Mucosa of descending colon (tissue), 3 donors: ENCODE measurements at regions not wholly inside any gene's neighbourhood (a gene's known extent, or its start where the extent isn't known, plus 50 kb on each side); places are given as distances from the start of the nearest gene placed in this dataset.

Experiments used
- ATAC-seq: fragments of 200-7000 bp; cut with Tn5 transposase; one replicate; pipeline ENCODE4 v1.9.1; 2020; ENCODE audit warnings: mild to moderate bottlenecking, moderate library complexity
- DNase-seq, 3 donors: peaks; one replicate each; pipeline ENCODE4 v3.0.0-alpha.2; 2020
- H3K36me3 ChIP-seq: fragments of 200-600 bp; one replicate; pipeline ENCODE4 v1.8.0; 2021; ENCODE audit warnings: low read depth, mild to moderate bottlenecking
- H3K4me1 ChIP-seq: fragments of 200-600 bp; one replicate; pipeline ENCODE4 v1.8.0; 2021; ENCODE audit warnings: low read depth, mild to moderate bottlenecking
- H3K4me3 ChIP-seq: fragments of 200-600 bp; one replicate; pipeline ENCODE4 v1.8.0; 2021; ENCODE audit warnings: mild to moderate bottlenecking
- H3K9me3 ChIP-seq: fragments of 200-600 bp; one replicate; pipeline ENCODE4 v1.8.0; 2021; ENCODE audit warnings: mild to moderate bottlenecking
- intact Hi-C, 2 donors: fragments of 100-400 bp; cut with DNase I in 1 of 2; cut with micrococcal nuclease in 1 of 2; formaldehyde crosslinking; loops; one replicate each; pipeline versions ENCODE4 v1.11.0 to v1.11.1; 2022; cut with DNase I, micrococcal nuclease
- TF ChIP-seq, protein P1 (sequence below): fragments of 200-600 bp; IDR thresholded peaks from one replicate; pipeline ENCODE4 v1.8.0; 2022; ENCODE audit warnings: antibody characterized with exemption, mild to moderate bottlenecking
- donor health status: DM: no; HTN: no; CAD: no; lungs with moderate emphysema.
- donor health status: DM: no; HTN: no; CAD: no.
- donor health status: DM: no; HTN: yes; CAD: no.

DNA sequence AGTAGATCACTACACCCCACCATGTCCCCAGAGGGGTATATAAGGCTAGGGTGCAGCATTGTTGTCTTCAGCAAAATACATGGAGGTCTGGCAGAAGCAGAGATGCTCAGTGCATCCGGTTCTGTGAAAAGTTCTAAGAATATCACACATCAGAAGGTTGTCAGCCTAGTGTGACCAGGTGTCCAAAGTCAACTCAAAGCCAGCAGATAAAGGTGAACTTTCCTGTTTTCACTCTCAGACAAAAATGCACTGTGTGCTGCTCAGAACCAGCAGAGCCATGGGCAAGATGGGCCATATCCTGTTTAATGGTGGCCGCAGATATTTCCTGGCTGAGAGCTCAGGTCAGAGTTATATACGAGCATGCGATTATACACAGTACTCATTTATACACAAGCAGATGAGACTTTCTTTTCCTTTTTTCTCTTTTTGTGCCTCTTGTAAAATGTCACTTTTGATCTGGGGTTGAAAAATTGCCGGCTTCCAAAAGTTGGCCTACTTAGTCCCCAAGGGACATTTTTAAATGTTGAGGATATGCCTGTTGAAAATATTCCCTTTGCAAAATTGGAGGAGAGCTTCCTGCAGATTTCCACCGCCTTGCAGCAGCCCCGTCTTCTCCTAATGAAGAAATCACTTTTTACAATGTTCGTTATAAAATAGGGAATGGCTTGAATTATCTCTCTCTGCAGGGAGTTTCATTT lies 425.6 kb upstream of the SALL1 start:
- Histone ChIP-seq H3K9me3 (no peaks in the 10 kb centered on the region), H3K4me3 (no peak overlapping the region), H3K36me3 (no peaks in the 10 kb centered on the region), H3K4me1 (no peaks in the 10 kb centered on the region)
- TF ChIP-seq, protein P1, sequence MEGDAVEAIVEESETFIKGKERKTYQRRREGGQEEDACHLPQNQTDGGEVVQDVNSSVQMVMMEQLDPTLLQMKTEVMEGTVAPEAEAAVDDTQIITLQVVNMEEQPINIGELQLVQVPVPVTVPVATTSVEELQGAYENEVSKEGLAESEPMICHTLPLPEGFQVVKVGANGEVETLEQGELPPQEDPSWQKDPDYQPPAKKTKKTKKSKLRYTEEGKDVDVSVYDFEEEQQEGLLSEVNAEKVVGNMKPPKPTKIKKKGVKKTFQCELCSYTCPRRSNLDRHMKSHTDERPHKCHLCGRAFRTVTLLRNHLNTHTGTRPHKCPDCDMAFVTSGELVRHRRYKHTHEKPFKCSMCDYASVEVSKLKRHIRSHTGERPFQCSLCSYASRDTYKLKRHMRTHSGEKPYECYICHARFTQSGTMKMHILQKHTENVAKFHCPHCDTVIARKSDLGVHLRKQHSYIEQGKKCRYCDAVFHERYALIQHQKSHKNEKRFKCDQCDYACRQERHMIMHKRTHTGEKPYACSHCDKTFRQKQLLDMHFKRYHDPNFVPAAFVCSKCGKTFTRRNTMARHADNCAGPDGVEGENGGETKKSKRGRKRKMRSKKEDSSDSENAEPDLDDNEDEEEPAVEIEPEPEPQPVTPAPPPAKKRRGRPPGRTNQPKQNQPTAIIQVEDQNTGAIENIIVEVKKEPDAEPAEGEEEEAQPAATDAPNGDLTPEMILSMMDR = no peak
- ATAC-seq (no peak), DNase-seq (no peak)
- intact Hi-C loops = no loop called here

DNA sequence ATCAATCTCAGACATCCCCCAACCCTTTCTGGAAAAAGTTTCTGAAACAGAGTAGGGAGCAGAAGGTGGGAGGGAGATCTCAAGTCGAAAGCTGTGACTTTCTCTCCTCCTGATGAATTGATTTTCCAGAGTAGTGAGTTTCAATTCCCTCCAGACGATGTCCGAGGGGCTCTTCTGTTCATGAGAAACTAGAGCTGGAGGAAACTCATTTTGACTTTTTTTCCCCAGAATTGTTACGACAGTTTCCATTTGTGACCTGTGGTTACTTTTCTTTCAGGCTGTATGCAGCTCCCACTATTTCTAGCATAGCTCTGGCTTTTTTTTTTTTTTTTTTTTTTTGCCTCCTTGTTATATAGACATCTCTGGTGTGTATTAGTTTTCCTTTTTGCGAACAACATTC lies 422.1 kb upstream of the SALL1 start:
- Histone ChIP-seq H3K4me1 (no peaks in the 10 kb centered on the region), H3K9me3 (no peaks in the 10 kb centered on the region), H3K36me3 (no peaks in the 10 kb centered on the region), H3K4me3 (no peak overlapping the region)
- TF ChIP-seq, protein P1 = no peak
- intact Hi-C loops = no loop called here
- no peak for DNase-seq
- ATAC-seq = no peak

DNA sequence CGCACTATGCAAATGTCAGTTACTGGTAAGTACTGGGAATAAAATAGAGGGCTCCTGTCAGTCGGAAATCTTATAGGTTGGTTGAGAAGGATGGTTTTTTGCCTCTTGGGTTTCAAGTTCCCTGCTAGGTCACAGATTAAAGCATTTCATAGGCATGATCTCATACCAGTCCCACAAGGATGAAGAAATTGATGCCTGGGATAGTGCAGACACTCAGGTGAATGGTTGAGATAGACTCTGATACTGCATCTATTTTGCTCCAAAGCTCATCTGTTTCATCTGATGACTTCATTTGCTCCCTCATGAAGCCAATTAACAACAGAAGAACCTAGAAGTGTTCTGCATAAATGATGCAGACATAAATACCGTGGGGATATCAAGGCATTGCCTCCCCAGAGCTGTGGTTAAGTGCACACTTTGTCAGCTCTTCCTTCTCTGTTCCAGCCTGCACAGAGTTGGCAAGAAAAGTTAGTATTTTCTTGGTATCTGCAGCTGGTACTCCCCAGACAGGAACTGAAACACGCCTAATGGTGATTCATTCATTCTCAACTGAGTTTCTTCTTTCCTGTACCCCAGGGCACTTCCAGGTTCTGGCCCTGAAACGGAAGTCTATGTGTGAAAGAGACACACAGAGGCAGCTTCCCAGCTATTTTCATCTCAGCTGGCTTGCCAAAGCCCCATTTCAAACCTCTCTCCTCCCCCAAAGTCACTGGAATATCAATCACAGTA lies 418.3 kb upstream of the SALL1 start:
- H3K36me3 ChIP-seq = no peaks in the 10 kb centered on the region
- H3K4me3 ChIP-seq = no peak overlapping the region
- no peaks in the 10 kb centered on the region for H3K4me1 ChIP-seq
- ATAC-seq (no peak), DNase-seq (no peak)
- TF ChIP-seq, protein P1 = no peak
- intact Hi-C loops = no loop called here
- H3K9me3 ChIP-seq = no peaks in the 10 kb centered on the region

DNA sequence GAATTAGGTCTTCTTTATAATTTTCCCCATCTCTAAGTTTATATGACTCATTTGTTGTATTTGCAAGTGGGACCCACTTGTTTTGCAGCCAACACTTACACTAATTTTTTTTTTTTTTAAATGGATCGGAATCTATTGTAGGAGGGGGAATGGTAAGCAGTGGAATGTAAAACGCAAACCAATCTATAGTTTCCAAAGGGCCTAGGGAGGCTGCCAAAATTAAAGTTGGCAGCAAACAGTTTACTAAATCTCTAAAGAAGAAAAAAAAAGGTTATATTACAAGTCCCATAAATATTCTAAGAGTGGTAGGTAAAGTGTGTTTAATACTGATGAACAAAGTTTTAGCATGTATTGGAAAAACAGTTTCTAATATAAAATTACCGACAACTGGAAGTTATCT lies 416.8 kb upstream of the SALL1 start:
- no peaks in the 10 kb centered on the region for H3K9me3 ChIP-seq
- intact Hi-C loops = no loop called here
- TF ChIP-seq, protein P1 = no peak
- ATAC-seq (no peak), DNase-seq (no peak)
- H3K36me3 ChIP-seq = no peaks in the 10 kb centered on the region
- no peaks in the 10 kb centered on the region for H3K4me1 ChIP-seq
- H3K4me3 ChIP-seq = no peak overlapping the region

DNA sequence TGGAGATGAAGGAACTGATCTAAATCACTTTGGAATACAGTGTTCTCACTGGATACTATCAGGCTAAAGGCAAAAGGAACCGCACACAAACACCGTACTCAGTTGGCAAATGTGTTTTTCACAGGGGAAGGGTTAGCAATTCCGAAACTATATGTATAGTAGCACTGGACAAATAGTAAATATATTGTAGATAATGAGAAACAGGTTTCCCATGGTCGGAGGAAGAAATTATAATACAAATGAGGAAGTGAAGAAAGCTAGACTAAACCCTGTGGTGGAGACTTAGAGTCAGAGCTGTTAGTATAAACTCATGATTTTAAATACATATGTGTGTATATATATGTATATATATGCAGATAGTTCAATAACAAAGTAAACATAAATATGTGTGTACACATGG lies 414.1 kb upstream of the SALL1 start:
- DNase-seq = no peak
- H3K4me1 ChIP-seq = no peaks in the 10 kb centered on the region
- no peaks in the 10 kb centered on the region for H3K36me3 ChIP-seq
- intact Hi-C loops = no loop called here
- no peaks in the 10 kb centered on the region for H3K9me3 ChIP-seq
- TF ChIP-seq, protein P1 = no peak
- no peak for ATAC-seq
- H3K4me3 ChIP-seq = no peak overlapping the region
